Tibial nerve (tissue), 3 donors: ENCODE measurements at regions not wholly inside any gene's neighbourhood (a gene's known extent, or its start where the extent isn't known, plus 50 kb on each side); places are given as distances from the start of the nearest gene placed in this dataset.
"Not testable (repeated sequence)": the region's sequence is repeated elsewhere in the genome, so short reads cannot be mapped to it uniquely, and the experiment has no call there.

Experiments used
- POLR2A ChIP-seq, 2 donors: fragments of 450-650 bp; IDR thresholded peaks; one replicate each; pipeline ENCODE4 v1.6.1; 2017; ENCODE audit warnings: antibody characterized with exemption in 2 of 2, mild to moderate bottlenecking in 2 of 2, moderate library complexity in 2 of 2
- TF ChIP-seq, protein P1 (sequence below), 5 experiments: fragments of 200-600 bp in 3 of 5; fragments of 450-650 bp in 2 of 5; sonication (generic) in 3 of 5; IDR thresholded peaks; one replicate each; pipeline ENCODE4 v1.5.1; 2016 to 2019; ENCODE audit warnings: antibody characterized with exemption in 5 of 5, mild to moderate bottlenecking in 3 of 5, moderate library complexity in 2 of 5

DNA sequence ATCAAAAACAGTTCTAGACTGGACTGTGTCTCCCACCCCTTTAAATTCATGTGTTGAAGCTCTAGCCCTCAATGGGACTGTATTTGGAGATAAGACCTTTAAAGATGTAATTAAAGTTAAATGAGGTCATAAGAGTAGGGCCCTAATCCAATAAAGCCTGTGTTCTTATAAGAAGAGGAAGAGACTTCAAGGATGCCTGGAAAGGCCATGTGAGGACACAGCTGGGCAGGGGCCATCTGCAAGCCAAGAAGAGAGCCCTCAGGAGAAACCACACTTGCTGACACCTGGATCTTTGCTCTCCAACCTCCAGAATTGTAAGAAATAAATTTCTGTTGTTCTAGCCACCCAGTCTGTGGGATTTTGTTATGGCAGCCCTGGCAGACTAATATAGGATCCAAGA is 153.6 kb upstream of the POMZP3 start:
- TF ChIP-seq, protein P1, sequence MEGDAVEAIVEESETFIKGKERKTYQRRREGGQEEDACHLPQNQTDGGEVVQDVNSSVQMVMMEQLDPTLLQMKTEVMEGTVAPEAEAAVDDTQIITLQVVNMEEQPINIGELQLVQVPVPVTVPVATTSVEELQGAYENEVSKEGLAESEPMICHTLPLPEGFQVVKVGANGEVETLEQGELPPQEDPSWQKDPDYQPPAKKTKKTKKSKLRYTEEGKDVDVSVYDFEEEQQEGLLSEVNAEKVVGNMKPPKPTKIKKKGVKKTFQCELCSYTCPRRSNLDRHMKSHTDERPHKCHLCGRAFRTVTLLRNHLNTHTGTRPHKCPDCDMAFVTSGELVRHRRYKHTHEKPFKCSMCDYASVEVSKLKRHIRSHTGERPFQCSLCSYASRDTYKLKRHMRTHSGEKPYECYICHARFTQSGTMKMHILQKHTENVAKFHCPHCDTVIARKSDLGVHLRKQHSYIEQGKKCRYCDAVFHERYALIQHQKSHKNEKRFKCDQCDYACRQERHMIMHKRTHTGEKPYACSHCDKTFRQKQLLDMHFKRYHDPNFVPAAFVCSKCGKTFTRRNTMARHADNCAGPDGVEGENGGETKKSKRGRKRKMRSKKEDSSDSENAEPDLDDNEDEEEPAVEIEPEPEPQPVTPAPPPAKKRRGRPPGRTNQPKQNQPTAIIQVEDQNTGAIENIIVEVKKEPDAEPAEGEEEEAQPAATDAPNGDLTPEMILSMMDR (IDR thresholded peaks at IDR 0.05), result not testable (repeated sequence)
- not testable (repeated sequence) for TF ChIP-seq POLR2A (IDR thresholded peaks at IDR 0.05)
